ENCODE measurements at regions not wholly inside any gene's neighbourhood (a gene's known extent, or its start where the extent isn't known, plus 50 kb on each side); places are given as distances from the start of the nearest gene placed in this dataset.

- TF ChIP-seq REST (IDR thresholded peaks at IDR 0.05; ENCODE audit: unreplicated experiment) (no peak), NANOG (IDR thresholded peaks at IDR 0.05; ENCODE audit: borderline replicate concordance) (no peak), ZNF331 (CRISPR knock-in tag; IDR thresholded peaks at IDR 0.05; ENCODE audit: low read depth) (no peak), ZNF114 (CRISPR knock-in tag; IDR thresholded peaks at IDR 0.05) (no peak), JUNB (IDR thresholded peaks at IDR 0.05; ENCODE audit: unreplicated experiment) (no peak)
Observed at GRCh38 chr15:27638958-27639357, 460.2 kb downstream of the OCA2 start (continued).

DNA sequence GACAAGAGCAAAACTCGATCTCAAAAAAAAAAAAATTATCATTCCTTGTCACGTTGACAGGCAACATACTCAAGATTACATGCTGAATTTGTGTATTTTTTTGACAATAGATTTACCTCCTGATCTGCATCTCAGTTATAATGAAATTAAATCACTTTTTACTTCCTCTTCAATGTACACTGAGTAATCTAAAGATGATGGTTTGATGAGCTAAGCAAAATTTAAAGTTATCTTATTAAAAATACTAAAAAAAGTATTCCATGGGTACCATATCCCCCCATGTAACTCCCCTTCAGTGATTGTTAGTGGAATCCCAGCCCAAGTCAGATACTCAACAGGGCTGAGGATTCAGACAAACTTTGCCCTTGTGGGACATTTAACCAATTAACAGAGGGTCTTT lies 463.2 kb downstream of the OCA2 start:
- no peak for DNase-seq (ENCODE audit: low spot score)
- H3K4me1 Mint-ChIP-seq: peaks cover 22% of the 10 kb centered on the region
- no peak overlapping the region for H3K27ac Mint-ChIP-seq
- no peaks in the 10 kb centered on the region for H3K36me3 ChIP-seq (ENCODE audit: insufficient read depth)
- H3K4me2 ChIP-seq: no peak overlapping the region
- H3K27me3 ChIP-seq (ENCODE audit: insufficient read depth): no peaks in the 10 kb centered on the region
- no peak for ATAC-seq
- H3K79me2 ChIP-seq (replicated peaks; ENCODE audit: insufficient read depth): no peaks in the 10 kb centered on the region
- H3K27me3 Mint-ChIP-seq (ENCODE audit: insufficient read depth, low read depth, poor library complexity): peaks cover 3% of the 10 kb centered on the region
- H3F3A ChIP-seq (replicated peaks; ENCODE audit: low read depth): no peaks in the 10 kb centered on the region
- no peak overlapping the region for H3K4me3 ChIP-seq
- no peak overlapping the region for H3K4me3 Mint-ChIP-seq
- no peaks in the 10 kb centered on the region; the same call in 2 of the 3 replicates for H3K36me3 Mint-ChIP-seq (ENCODE audit: low read depth)
- peaks cover 5% of the 10 kb centered on the region; the same call in 1 of the 2 replicates for H3K4me1 ChIP-seq (ENCODE audit: insufficient read depth)
- H2AFZ ChIP-seq: no peak overlapping the region
- H3K27ac ChIP-seq (ENCODE audit: low read depth): no peak overlapping the region
- 0 out of 2 replicates have a peak, but pooled peaks cover 3% of the 10 kb centered on the region for H3K9me2 ChIP-seq (ENCODE audit: insufficient read depth)
- H4K20me1 ChIP-seq (replicated peaks; ENCODE audit: insufficient read depth): no peaks in the 10 kb centered on the region
- peaks cover 3% of the 10 kb centered on the region; the same call in 1 of the 3 replicates for H3K9me3 Mint-ChIP-seq
- no peak for TF ChIP-seq EZH2phosphoT487 (IDR thresholded peaks at IDR 0.05; ENCODE audit: unreplicated experiment)
- no peak for TF ChIP-seq EZH2 (IDR thresholded peaks at IDR 0.05; ENCODE audit: low read depth, unreplicated experiment)
- TF ChIP-seq REST (IDR thresholded peaks at IDR 0.05; ENCODE audit: unreplicated experiment): no peak
- TF ChIP-seq JUNB (IDR thresholded peaks at IDR 0.05; ENCODE audit: unreplicated experiment): no peak
- TF ChIP-seq NANOG (IDR thresholded peaks at IDR 0.05; ENCODE audit: borderline replicate concordance): no peak
- no peak for TF ChIP-seq ZNF331 (CRISPR knock-in tag; IDR thresholded peaks at IDR 0.05; ENCODE audit: low read depth)
- no peak for TF ChIP-seq POLR2AphosphoS5 (IDR thresholded peaks at IDR 0.05; ENCODE audit: low read depth)
- TF ChIP-seq STAT1 (IDR thresholded peaks at IDR 0.05; ENCODE audit: unreplicated experiment): no peak
- TF ChIP-seq CREB1 (CRISPR knock-in tag; IDR thresholded peaks at IDR 0.05; ENCODE audit: low read depth): no peak
- TF ChIP-seq, protein P1, sequence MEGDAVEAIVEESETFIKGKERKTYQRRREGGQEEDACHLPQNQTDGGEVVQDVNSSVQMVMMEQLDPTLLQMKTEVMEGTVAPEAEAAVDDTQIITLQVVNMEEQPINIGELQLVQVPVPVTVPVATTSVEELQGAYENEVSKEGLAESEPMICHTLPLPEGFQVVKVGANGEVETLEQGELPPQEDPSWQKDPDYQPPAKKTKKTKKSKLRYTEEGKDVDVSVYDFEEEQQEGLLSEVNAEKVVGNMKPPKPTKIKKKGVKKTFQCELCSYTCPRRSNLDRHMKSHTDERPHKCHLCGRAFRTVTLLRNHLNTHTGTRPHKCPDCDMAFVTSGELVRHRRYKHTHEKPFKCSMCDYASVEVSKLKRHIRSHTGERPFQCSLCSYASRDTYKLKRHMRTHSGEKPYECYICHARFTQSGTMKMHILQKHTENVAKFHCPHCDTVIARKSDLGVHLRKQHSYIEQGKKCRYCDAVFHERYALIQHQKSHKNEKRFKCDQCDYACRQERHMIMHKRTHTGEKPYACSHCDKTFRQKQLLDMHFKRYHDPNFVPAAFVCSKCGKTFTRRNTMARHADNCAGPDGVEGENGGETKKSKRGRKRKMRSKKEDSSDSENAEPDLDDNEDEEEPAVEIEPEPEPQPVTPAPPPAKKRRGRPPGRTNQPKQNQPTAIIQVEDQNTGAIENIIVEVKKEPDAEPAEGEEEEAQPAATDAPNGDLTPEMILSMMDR (conservative IDR thresholded peaks at IDR 0.05; ENCODE audit: low read depth in 2 of 2): no peak
- no peak for TF ChIP-seq ZNF114 (CRISPR knock-in tag; IDR thresholded peaks at IDR 0.05)
